ENCODE measurements at regions not wholly inside any gene's neighbourhood (a gene's known extent, or its start where the extent isn't known, plus 50 kb on each side); places are given as distances from the start of the nearest gene placed in this dataset.

DNA sequence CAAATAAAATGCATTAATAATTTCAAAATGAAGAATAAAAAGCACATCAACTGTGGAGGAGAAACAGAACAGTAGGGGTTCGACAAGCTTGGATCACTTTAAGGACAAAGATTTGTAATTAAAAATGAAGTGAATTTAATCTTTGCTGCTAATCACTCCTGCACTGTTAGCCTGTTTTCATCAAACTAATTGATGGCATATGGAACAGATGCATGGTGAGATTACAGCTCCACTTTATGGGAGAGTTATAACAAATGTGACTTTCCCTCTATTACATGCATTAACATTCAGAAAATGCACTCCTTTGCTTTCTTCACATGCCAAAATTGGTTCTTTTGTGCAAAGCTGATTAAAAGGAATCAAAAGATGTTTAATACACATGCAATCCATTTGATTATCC is 207.2 kb upstream of the C21orf91 start:
- CTCF ChIA-PET, result no interaction called here
- TF ChIP-seq ARNT (IDR thresholded peaks at IDR 0.05), result no peak
- no peak for TF ChIP-seq LEF1 (IDR thresholded peaks at IDR 0.05; ENCODE audit: borderline replicate concordance)
- no peak for TF ChIP-seq CTBP1 (IDR thresholded peaks at IDR 0.05; ENCODE audit: borderline replicate concordance)
- no peak for TF ChIP-seq HDGF (IDR thresholded peaks at IDR 0.05; ENCODE audit: borderline replicate concordance)
- no peak for TF ChIP-seq SP1 (IDR thresholded peaks at IDR 0.05)
- no peak for TF ChIP-seq FOXK2 (IDR thresholded peaks at IDR 0.05)
- TF ChIP-seq, protein P1, sequence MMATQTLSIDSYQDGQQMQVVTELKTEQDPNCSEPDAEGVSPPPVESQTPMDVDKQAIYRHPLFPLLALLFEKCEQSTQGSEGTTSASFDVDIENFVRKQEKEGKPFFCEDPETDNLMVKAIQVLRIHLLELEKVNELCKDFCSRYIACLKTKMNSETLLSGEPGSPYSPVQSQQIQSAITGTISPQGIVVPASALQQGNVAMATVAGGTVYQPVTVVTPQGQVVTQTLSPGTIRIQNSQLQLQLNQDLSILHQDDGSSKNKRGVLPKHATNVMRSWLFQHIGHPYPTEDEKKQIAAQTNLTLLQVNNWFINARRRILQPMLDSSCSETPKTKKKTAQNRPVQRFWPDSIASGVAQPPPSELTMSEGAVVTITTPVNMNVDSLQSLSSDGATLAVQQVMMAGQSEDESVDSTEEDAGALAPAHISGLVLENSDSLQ (IDR thresholded peaks at IDR 0.05), result no peak
- no peak for TF ChIP-seq FOXA1 (IDR thresholded peaks at IDR 0.05)
- no peak for TF ChIP-seq BHLHE40 (IDR thresholded peaks at IDR 0.05; ENCODE audit: borderline replicate concordance)
- TF ChIP-seq FOXM1 (IDR thresholded peaks at IDR 0.05; ENCODE audit: borderline replicate concordance), result no peak
- TF ChIP-seq L3MBTL2 (conservative IDR thresholded peaks at IDR 0.05), result no peak
- TF ChIP-seq NFRKB (IDR thresholded peaks at IDR 0.05), result no peak
- TF ChIP-seq TARDBP (IDR thresholded peaks at IDR 0.05), result no peak
- no peak for TF ChIP-seq ZNF384 (IDR thresholded peaks at IDR 0.05)
- POLR2A ChIA-PET, result no interaction called here
- DNase-seq (ENCODE audit: extremely low spot score), result no peak

DNA sequence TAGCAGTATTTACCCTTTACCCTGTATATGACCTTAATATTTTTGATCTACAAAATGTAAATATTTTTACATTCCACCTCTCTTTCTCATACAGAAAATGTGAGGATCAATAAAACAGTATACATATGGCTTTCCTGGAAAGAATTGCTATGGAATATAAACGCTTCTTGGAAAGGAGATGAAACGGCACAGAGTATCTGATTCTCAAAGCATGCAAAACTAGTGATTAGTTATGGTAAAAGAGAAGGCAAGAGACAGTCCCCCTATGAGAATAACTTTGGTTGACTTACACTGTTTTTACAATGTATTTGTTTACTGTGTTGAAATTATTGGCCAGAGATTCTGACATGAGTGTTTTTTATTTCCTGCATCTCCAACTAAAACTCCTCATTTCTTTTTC is 204.6 kb upstream of the C21orf91 start:
- ChIA-PET POLR2A (no interaction called here), CTCF (no interaction called here)
- no peak for DNase-seq (ENCODE audit: extremely low spot score)
- no peak for TF ChIP-seq FOXM1 (IDR thresholded peaks at IDR 0.05; ENCODE audit: borderline replicate concordance)
- TF ChIP-seq, protein P1 (IDR thresholded peaks at IDR 0.05), result no peak
- TF ChIP-seq ARNT (IDR thresholded peaks at IDR 0.05), result no peak
- no peak for TF ChIP-seq NFRKB (IDR thresholded peaks at IDR 0.05)
- no peak for TF ChIP-seq SP1 (IDR thresholded peaks at IDR 0.05)
- no peak for TF ChIP-seq SUZ12 (IDR thresholded peaks at IDR 0.05)
- no peak for TF ChIP-seq ZNF384 (IDR thresholded peaks at IDR 0.05)
- TF ChIP-seq L3MBTL2 (conservative IDR thresholded peaks at IDR 0.05), result no peak
- no peak for TF ChIP-seq LEF1 (IDR thresholded peaks at IDR 0.05; ENCODE audit: borderline replicate concordance)

DNA sequence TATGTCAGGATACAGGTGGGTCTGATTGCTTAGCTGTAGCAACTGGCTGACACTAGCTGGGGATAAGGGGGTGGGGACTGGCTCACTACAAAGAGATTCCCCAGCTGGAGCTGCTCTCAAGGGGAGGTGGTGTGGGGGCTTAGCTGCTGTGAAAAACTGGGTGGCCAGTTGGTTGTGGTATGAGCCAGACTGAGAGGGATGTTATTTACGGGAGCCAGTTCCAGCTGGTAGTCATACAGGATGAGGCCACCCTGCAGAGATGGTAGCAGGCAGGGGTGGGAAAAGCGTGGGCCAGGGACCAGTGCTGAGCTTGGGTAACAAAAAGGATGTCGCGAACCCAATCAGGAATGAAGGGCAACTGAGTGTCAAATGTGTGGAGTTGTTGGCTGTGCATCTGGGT is 204.0 kb upstream of the C21orf91 start:
- no peak for DNase-seq (ENCODE audit: extremely low spot score)
- CTCF ChIA-PET, result interaction anchor here (0.7 kb wide), 1 partner anchor 17 kb away, joined by 3 read pairs; no protein-coding TSS in a partner anchor
- POLR2A ChIA-PET, result no interaction called here
- TF ChIP-seq HDGF (IDR thresholded peaks at IDR 0.05; ENCODE audit: borderline replicate concordance) (no peak), FOXA1 (IDR thresholded peaks at IDR 0.05) (no peak), SP1 (IDR thresholded peaks at IDR 0.05) (no peak), NFRKB (IDR thresholded peaks at IDR 0.05) (no peak), BHLHE40 (IDR thresholded peaks at IDR 0.05; ENCODE audit: borderline replicate concordance) (no peak), LEF1 (IDR thresholded peaks at IDR 0.05; ENCODE audit: borderline replicate concordance) (no peak), L3MBTL2 (conservative IDR thresholded peaks at IDR 0.05) (no peak), ZNF384 (IDR thresholded peaks at IDR 0.05) (no peak), FOXM1 (IDR thresholded peaks at IDR 0.05; ENCODE audit: borderline replicate concordance) (no peak), FOXK2 (IDR thresholded peaks at IDR 0.05) (no peak), CTBP1 (IDR thresholded peaks at IDR 0.05; ENCODE audit: borderline replicate concordance) (no peak), TARDBP (IDR thresholded peaks at IDR 0.05) (no peak), SUZ12 (IDR thresholded peaks at IDR 0.05) (no peak), ELF4 (IDR thresholded peaks at IDR 0.05) (no peak), ARNT (IDR thresholded peaks at IDR 0.05) (no peak)
- TF ChIP-seq, protein P1 (IDR thresholded peaks at IDR 0.05), result no peak

DNA sequence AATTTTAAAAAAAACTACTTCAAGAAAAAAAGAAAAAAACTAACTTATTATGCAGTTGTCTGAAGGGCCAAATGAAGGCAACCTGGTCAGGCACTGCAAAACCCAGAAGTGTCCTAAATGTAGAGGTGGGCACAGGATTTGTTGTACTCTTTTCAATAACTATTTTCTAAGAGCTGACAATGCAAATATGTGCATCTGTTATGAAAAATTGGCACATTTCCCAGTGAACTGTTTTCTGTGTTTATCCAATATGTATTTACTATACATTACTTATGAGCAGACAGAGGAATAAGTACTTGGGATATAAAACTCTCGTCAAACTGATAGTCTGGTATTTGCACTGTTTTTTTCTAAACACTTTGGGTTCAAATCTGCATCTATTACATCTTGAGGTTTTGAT is 188.0 kb upstream of the C21orf91 start:
- TF ChIP-seq NFRKB (IDR thresholded peaks at IDR 0.05) (no peak), FOXM1 (IDR thresholded peaks at IDR 0.05; ENCODE audit: borderline replicate concordance) (no peak), FOXK2 (IDR thresholded peaks at IDR 0.05) (no peak), TARDBP (IDR thresholded peaks at IDR 0.05) (no peak), SP1 (IDR thresholded peaks at IDR 0.05) (no peak), BHLHE40 (IDR thresholded peaks at IDR 0.05; ENCODE audit: borderline replicate concordance) (no peak), SUZ12 (IDR thresholded peaks at IDR 0.05) (no peak)
- ChIA-PET CTCF (no interaction called here), POLR2A (no interaction called here)
- DNase-seq (ENCODE audit: extremely low spot score), result no peak

DNA sequence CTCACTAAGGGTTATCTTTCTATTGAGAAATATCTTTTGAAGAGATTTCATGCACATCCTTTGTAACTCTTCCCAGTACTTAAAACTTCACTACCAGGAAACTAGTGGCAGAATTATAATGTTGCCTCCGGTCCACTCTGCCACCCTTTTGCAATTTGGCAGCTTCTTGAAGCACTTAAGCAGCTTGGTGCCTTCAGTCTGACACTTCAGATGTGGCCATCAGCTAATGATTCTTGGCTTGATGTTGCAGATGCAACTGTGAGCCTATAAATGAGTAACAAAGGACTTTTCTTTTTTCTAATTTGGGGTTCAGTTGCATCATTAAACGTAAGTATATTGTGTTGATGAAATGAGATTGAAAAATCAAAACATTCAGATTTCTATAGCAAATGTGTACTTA is 187.5 kb upstream of the C21orf91 start:
- no peak for DNase-seq (ENCODE audit: extremely low spot score)
- TF ChIP-seq FOXK2 (IDR thresholded peaks at IDR 0.05) (no peak), ZNF384 (IDR thresholded peaks at IDR 0.05) (no peak), FOXM1 (IDR thresholded peaks at IDR 0.05; ENCODE audit: borderline replicate concordance) (no peak)
- CTCF ChIA-PET, result no interaction called here
- POLR2A ChIA-PET, result no interaction called here

DNA sequence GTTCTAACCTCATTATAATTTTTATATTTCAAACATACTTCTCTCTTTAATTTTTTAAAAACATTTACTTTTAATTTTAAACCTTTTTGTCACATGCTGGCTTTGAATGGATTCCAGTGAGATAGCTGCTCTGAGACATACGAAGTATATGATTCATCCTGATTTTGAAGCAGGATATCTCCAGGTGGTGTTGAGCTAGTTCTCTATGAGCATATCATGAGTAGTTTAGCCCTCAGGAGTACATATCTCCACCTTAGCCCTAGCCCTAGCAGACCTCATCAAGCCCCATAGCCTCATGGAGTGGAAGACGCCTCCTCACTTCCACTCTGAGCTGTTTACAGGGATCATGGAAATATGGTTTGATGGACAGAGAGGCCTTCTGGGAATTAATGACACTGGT is 183.2 kb upstream of the C21orf91 start:
- CTCF ChIA-PET, result no interaction called here
- no peak for TF ChIP-seq FOXA1 (IDR thresholded peaks at IDR 0.05)
- no peak for TF ChIP-seq SP1 (IDR thresholded peaks at IDR 0.05)
- TF ChIP-seq BHLHE40 (IDR thresholded peaks at IDR 0.05; ENCODE audit: borderline replicate concordance), result no peak
- TF ChIP-seq FOXK2 (IDR thresholded peaks at IDR 0.05), result no peak
- TF ChIP-seq TARDBP (IDR thresholded peaks at IDR 0.05), result no peak
- TF ChIP-seq FOXM1 (IDR thresholded peaks at IDR 0.05; ENCODE audit: borderline replicate concordance), result no peak
- no peak for TF ChIP-seq CTBP1 (IDR thresholded peaks at IDR 0.05; ENCODE audit: borderline replicate concordance)
- TF ChIP-seq ELF4 (IDR thresholded peaks at IDR 0.05), result no peak
- TF ChIP-seq, protein P1 (IDR thresholded peaks at IDR 0.05), result no peak
- TF ChIP-seq HDGF (IDR thresholded peaks at IDR 0.05; ENCODE audit: borderline replicate concordance), result no peak
- TF ChIP-seq ZNF384 (IDR thresholded peaks at IDR 0.05), result no peak
- no peak for TF ChIP-seq L3MBTL2 (conservative IDR thresholded peaks at IDR 0.05)
- no peak for TF ChIP-seq SUZ12 (IDR thresholded peaks at IDR 0.05)
- no peak for TF ChIP-seq ARNT (IDR thresholded peaks at IDR 0.05)
- TF ChIP-seq LEF1 (IDR thresholded peaks at IDR 0.05; ENCODE audit: borderline replicate concordance), result no peak
- TF ChIP-seq NFRKB (IDR thresholded peaks at IDR 0.05), result no peak
- POLR2A ChIA-PET, result no interaction called here
- no peak for DNase-seq (ENCODE audit: extremely low spot score)
